ENCODE measurements at regions not wholly inside any gene's neighbourhood (a gene's known extent, or its start where the extent isn't known, plus 50 kb on each side); places are given as distances from the start of the nearest gene placed in this dataset.

- TF ChIP-seq MAX (IDR thresholded peaks at IDR 0.05; ENCODE audit: insufficient read depth, insufficient read length) (no peak), CTCF (IDR thresholded peaks at IDR 0.05; ENCODE audit: extremely low read depth in 1 of 2, insufficient read depth in 1 of 2, low read depth in 1 of 2, low read length in 2 of 2) (no peak), POLR2A (IDR thresholded peaks at IDR 0.05; ENCODE audit: low read depth, low read length) (no peak), POLR2AphosphoS5 (IDR thresholded peaks at IDR 0.05; ENCODE audit: insufficient read depth, low read depth, low read length) (no peak), EZH2 (IDR thresholded peaks at IDR 0.05; ENCODE audit: borderline replicate concordance, low read depth, low read length, severe bottlenecking) (no peak)
Observed at GRCh38 chr4:85222561-85222960, 252.4 kb upstream of the ARHGAP24 start.
